ENCODE measurements at regions not wholly inside any gene's neighbourhood (a gene's known extent, or its start where the extent isn't known, plus 50 kb on each side); places are given as distances from the start of the nearest gene placed in this dataset.

GRCh38 chr11:15665368-15665871 is 550.7 kb downstream of the INSC start:
- H3K23ac ChIP-seq (ENCODE audit: insufficient read length, low read depth, low read length), result no peak overlapping the region
- no peak for TF ChIP-seq CTCF (conservative IDR thresholded peaks at IDR 0.05)

More at GRCh38 chr11:15665368-15665871, 550.7 kb downstream of the INSC start:
- H3K9me3 ChIP-seq (ENCODE audit: control insufficient read depth, low read depth, low read length), result no peaks in the 10 kb centered on the region
- no peak overlapping the region for H2AK5ac ChIP-seq (ENCODE audit: insufficient read length, low read length)
- no peaks in the 10 kb centered on the region for H3K27me3 ChIP-seq (ENCODE audit: insufficient read depth, low read length)
- no peak overlapping the region for H4K8ac ChIP-seq (replicated peaks; ENCODE audit: insufficient read length, low read depth, low read length)
- Mint-ChIP-seq H3K27me3 (ENCODE audit: low read depth) (peaks cover 12% of the 10 kb centered on the region), H3K4me1 (peaks cover 13 to 15% of the 10 kb centered on the region in 2 experiments), H3K36me3 (ENCODE audit: insufficient read depth in 1 of 3, low read depth in 3 of 3) (no peaks in the 10 kb centered on the region; a peak in 1 of 7 replicates), H3K27ac (no peak overlapping the region), H3K9me3 (no peaks in the 10 kb centered on the region; a peak in 1 of 5 replicates), H3K4me3 (no peak overlapping the region)
- no peak overlapping the region for H2BK12ac ChIP-seq (ENCODE audit: insufficient read length, low read depth, low read length)
- H2BK5ac ChIP-seq (ENCODE audit: insufficient read length, low read length), result no peak overlapping the region
- no peak overlapping the region for H3K4me2 ChIP-seq (ENCODE audit: insufficient read depth, insufficient read length, low read length)
- H3K4me1 ChIP-seq (ENCODE audit: insufficient read depth, low read length), result no peaks in the 10 kb centered on the region; the same call in 1 of the 2 replicates
- WGBS (ENCODE audit: extremely low coverage, insufficient read length, low lambda C conversion rate), result no CpG with 5 or more reads among the region's 4 CpGs
- H3T11ph ChIP-seq (ENCODE audit: low read length), result no peak overlapping the region
- no peaks in the 10 kb centered on the region for H4K20me1 ChIP-seq (ENCODE audit: control insufficient read depth, insufficient read depth, insufficient read length)
- no peak overlapping the region for H3K9ac ChIP-seq (ENCODE audit: extremely low read depth, insufficient read length, low read length)
- no peak overlapping the region for H3K4ac ChIP-seq (ENCODE audit: low read depth, low read length)
- H3K27ac ChIP-seq (ENCODE audit: insufficient read length, low read depth, low read length), result no peak overlapping the region
- H4K5ac ChIP-seq (ENCODE audit: insufficient read length, low read depth, low read length), result no peak overlapping the region
- no peak for DNase-seq
- no peaks in the 10 kb centered on the region for H3K79me1 ChIP-seq (ENCODE audit: insufficient read depth, low read depth, low read length, poor library complexity, severe bottlenecking)
- H2AFZ ChIP-seq (ENCODE audit: low read length), result no peak overlapping the region
- no peak overlapping the region for H2BK15ac ChIP-seq (ENCODE audit: low read depth, low read length)
- H3K23me2 ChIP-seq (ENCODE audit: insufficient read length, low read depth, low read length, poor library complexity, severe bottlenecking), result no peaks in the 10 kb centered on the region
- no peak overlapping the region for H3K18ac ChIP-seq (ENCODE audit: insufficient read length, low read depth, low read length)
- H3K14ac ChIP-seq (ENCODE audit: insufficient read depth, low read length), result no peak overlapping the region
- no peak overlapping the region for H2BK20ac ChIP-seq (ENCODE audit: low read depth, low read length, poor library complexity, severe bottlenecking)
- H4K91ac ChIP-seq (ENCODE audit: insufficient read length, low read depth, low read length), result no peak overlapping the region
- H3K56ac ChIP-seq (ENCODE audit: insufficient read length, low read depth, low read length), result no peak overlapping the region
- no peak overlapping the region for H2BK120ac ChIP-seq (ENCODE audit: low read depth, low read length, poor library complexity, severe bottlenecking)
- no peaks in the 10 kb centered on the region for H3K79me2 ChIP-seq (ENCODE audit: insufficient read depth, low read length)

All from H9 (cell line).